Omental fat pad (tissue), 3 donors: ENCODE measurements at regions not wholly inside any gene's neighbourhood (a gene's known extent, or its start where the extent isn't known, plus 50 kb on each side); places are given as distances from the start of the nearest gene placed in this dataset.

ENCODE experiments used
- ATAC-seq: fragments of 150-250 bp; one replicate; pipeline ENCODE4 v1.9.1; 2016; ENCODE audit warnings: mild to moderate bottlenecking, moderate library complexity; ENCODE audit not compliant: low FRiP score
- DNase-seq: peaks from one replicate; pipeline ENCODE4 v3.0.0-alpha.2; 2019; ENCODE audit warnings: low spot score
- TF ChIP-seq, protein P1 (sequence below), 3 donors: fragments of 450-650 bp; IDR thresholded peaks; one replicate each; pipeline ENCODE4 v1.5.1; 2016 to 2017; ENCODE audit warnings: antibody characterized with exemption in 3 of 3, mild to moderate bottlenecking in 3 of 3, moderate library complexity in 2 of 3

DNA sequence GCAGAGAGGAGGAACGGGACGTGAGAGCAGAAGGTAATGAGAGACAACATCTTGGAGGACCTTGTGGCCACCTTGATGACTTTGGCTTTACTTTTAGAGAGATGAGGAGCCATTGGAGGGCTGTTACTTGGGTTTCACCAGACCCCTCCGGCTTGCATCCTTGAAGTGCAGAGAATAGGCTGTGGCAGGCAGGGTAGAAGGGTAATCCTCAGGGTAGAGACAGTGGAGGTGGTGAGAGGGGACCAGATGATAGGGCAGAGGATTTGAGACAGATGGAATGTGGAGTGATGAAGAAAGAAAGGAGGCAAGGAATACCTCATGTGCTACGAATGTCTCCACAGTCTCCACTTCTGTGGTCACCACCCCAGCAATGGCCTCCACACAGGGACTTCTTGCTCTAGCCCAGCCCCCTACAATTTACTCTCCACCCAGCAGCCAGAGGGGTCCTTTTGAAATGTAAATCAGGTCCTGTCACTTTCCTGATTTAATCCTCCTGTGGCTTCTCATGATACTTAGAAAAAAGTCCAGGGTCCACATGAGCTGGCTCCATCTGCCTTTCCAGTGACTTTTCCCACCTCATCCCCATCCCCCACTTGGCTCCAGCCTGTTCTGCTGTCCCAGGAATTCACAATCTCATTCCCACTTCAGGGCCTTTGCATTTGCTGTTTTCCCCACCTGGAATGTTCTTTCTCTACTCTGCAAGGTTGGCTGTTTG lies 115.0 kb downstream of the PJA1 start:
- TF ChIP-seq, protein P1, sequence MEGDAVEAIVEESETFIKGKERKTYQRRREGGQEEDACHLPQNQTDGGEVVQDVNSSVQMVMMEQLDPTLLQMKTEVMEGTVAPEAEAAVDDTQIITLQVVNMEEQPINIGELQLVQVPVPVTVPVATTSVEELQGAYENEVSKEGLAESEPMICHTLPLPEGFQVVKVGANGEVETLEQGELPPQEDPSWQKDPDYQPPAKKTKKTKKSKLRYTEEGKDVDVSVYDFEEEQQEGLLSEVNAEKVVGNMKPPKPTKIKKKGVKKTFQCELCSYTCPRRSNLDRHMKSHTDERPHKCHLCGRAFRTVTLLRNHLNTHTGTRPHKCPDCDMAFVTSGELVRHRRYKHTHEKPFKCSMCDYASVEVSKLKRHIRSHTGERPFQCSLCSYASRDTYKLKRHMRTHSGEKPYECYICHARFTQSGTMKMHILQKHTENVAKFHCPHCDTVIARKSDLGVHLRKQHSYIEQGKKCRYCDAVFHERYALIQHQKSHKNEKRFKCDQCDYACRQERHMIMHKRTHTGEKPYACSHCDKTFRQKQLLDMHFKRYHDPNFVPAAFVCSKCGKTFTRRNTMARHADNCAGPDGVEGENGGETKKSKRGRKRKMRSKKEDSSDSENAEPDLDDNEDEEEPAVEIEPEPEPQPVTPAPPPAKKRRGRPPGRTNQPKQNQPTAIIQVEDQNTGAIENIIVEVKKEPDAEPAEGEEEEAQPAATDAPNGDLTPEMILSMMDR (IDR thresholded peaks at IDR 0.05): no peak

DNA sequence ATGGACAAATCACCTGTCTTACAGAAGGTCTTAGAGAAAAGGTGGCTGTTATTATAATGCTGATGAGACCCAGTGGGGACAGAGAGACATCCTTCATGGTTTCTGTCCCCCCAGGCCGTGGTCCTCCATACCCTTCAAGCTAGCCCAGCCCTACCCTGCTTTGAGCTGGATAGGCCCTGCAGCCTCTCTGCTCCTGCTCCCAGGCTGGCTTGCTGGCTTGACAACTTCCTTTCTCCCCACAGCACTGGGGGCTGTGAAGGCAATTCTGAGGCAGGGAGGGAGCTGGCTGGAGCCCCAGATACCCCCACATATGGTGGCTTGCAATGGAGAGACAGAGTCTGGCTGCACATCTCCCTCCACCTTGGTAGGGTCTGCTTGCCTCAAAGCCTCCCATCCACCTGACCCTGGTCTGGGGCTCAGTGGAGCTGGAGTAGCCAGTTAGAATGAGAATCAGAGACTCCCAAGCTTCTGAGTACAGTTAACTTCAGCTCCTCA lies 118.2 kb downstream of the PJA1 start:
- no peak for ATAC-seq
- DNase-seq: peak; percentile 17
- TF ChIP-seq, protein P1 (IDR thresholded peaks at IDR 0.05): no peak

More for the DNA sequence above, 115.0 kb downstream of the PJA1 start:
- DNase-seq: no peak
- ATAC-seq: no peak

DNA sequence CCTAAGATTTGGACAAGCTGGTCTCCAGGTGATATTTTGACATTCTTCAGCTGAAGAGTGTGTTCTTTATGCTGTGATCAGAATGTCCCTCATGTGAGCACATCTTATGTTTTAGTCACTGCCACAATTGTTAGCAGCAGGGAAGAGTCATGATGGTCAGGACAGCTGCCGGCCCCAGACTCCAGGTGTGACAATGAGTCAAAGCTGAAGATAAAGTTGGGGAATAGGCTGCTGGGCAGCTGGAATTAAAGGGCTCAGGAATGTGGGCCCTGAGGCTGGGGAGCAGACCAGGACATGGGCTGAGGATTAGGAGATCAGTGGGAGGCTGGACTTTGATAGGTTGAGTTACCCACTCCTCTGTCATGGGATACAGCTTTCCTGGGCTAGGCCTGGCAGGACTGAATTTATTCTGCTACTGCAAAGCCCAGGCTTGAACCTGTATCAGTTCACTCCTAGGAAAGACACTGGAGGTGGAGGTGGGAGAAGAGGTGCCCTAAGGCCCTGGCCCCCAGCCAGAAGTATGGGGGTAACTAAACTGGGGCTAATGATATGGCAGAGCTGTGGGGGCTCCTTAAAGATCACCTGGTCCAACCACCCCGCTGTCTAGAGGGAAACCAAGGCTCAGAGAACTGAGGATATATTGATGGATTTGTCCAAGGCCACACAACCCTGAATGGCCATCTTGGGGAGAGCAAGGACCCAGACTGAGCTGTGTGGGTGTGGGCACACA lies 119.5 kb downstream of the PJA1 start:
- ATAC-seq: no peak
- no peak for DNase-seq
- TF ChIP-seq, protein P1 (IDR thresholded peaks at IDR 0.05): no peak

DNA sequence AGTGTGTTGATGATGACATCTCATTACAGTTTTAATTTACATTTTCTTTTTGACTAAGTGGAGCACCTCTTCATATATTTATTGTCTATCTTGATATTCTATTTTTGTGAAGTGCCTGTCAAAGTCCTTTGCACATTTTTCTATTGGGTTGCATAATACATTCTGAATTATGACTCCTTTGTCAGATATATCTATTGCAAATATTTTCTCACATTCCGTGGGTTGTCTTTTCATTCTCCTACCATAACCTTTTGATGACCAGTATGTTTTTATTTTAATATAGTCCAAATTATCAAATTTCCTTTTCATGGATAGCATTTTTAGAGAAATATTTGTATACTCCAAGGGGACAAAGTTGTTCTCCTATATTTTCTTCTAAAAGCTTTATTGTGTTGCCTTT lies 126.4 kb downstream of the PJA1 start:
- DNase-seq (no peak), ATAC-seq (no peak)
- TF ChIP-seq, protein P1 (IDR thresholded peaks at IDR 0.05): no peak

DNA sequence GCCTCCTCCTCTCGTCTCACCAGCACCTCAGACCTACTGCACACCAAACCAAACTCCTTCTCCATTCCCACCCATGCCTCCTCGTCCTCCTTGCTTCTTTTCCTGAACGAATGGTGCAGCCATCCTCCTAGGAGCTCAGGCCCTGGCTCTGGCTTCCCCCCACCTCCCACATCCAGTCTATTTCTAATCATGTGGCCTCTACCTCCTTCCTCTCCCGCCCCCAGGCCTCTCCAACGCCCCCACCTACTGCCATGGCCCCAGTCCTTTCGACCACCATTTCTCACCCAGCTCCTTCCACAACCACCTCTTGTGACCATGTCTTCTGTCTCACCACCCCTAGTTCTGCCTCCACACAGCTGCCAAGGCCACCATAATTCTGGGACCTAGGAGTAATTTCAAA lies 127.1 kb downstream of the PJA1 start:
- ATAC-seq (no peak), DNase-seq (no peak)
- TF ChIP-seq, protein P1 (IDR thresholded peaks at IDR 0.05): no peak

DNA sequence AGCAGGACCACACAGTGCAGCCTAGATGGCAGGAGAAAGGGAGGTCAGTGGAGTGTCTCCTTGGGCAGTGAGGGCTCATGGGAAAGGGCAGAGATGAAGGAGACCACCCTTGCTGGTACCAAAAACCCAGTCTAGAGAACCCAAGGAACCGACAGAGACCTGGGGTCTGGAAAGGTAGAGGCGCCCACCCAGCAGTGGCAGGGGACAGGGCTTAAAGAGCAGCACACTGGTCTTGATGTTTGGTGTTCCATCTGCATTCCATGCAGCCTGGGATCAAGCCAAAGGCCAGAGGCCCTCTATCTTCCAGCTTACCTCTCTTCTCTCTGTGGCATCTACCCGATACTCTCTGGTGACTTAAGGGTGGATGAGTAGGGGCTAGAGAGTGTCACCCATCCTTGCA lies 127.5 kb downstream of the PJA1 start:
- TF ChIP-seq, protein P1 (IDR thresholded peaks at IDR 0.05): no peak
- ATAC-seq: no peak
- DNase-seq: no peak
